ENCODE measurements at regions not wholly inside any gene's neighbourhood (a gene's known extent, or its start where the extent isn't known, plus 50 kb on each side); places are given as distances from the start of the nearest gene placed in this dataset.

GRCh38 chr1:118555638-118556037 is 370.6 kb upstream of the SPAG17 start:
- no peak for TF ChIP-seq CTCF (IDR thresholded peaks at IDR 0.05)
- TF ChIP-seq POLR2A (IDR thresholded peaks at IDR 0.05), result no peak
